HepG2 (cell line): ENCODE measurements at regions not wholly inside any gene's neighbourhood (a gene's known extent, or its start where the extent isn't known, plus 50 kb on each side); places are given as distances from the start of the nearest gene placed in this dataset.

Experiments
- ATAC-seq: fragments of 200-7000 bp; cut with Tn5 transposase; 3 replicates; pipeline ENCODE4 v1.9.1; 2020; ENCODE audit warnings: mild to moderate bottlenecking, moderate library complexity
- BruUV-seq: library from RNA; stranded (reverse); fragments of 400-500 nt; replicated peaks from 2 replicates; lab custom pipeline; 2021; lab: Mats Ljungman, UMichigan
- CTCF ChIA-PET: fragments of 300-600 bp; formaldehyde crosslinking; extraction: SDS; loops from one replicate; lab custom pipeline; 2021; ENCODE audit warnings: low total read pairs, inconsistent platforms, low intra/inter-chr PET ratio; lab: Yijun Ruan, JAX
- POLR2A ChIA-PET: fragments of 350-600 bp; sonication (Branson Sonifier 250); formaldehyde crosslinking; loops from one replicate; lab custom pipeline; 2020; ENCODE audit warnings: antibody characterized with exemption, inconsistent platforms; lab: Yijun Ruan, JAX
- DNase-seq: peaks from one replicate; pipeline ENCODE4 v3.0.0-alpha.2; 2015; ENCODE audit warnings: low spot score
- FAIRE-seq: peaks from 3 replicates; lab custom pipeline; 2011; peaks lifted over from hg19 to GRCh38; lab: Jason Lieb, UNC
- H2AFZ ChIP-seq: one replicate; pipeline ENCODE4 v1.6.1; 2011; ENCODE audit warnings: low read length, inconsistent platforms
- H3K27ac ChIP-seq: fragments of 300-600 bp; 3 replicates; pipeline ENCODE4 v1.8.0; 2011; ENCODE audit warnings: mixed run types, mild to moderate bottlenecking, mixed read lengths, low read length, inconsistent platforms; ENCODE audit not compliant: insufficient read depth; ENCODE audit errors: extremely low read length
- H3K27me3 ChIP-seq, 2 experiments: fragments of 200-600 bp in 1 of 2; 2 replicates in 1 of 2; 3 replicates in 1 of 2; pipeline versions ENCODE4 v1.6.0 to v1.8.0; 2011; ENCODE audit warnings: low read length in 2 of 2, mild to moderate bottlenecking in 2 of 2, moderate library complexity in 2 of 2, inconsistent platforms in 1 of 2; ENCODE audit not compliant: insufficient read depth in 2 of 2, control insufficient read depth in 1 of 2
- H3K36me3 ChIP-seq, 2 experiments: fragments of 200-600 bp in 1 of 2; replicated peaks in 1 of 2; 2 replicates in 1 of 2; 3 replicates in 1 of 2; pipeline versions ENCODE4 v1.5.1 to v1.8.0; 2011; ENCODE audit warnings: low read length in 2 of 2, inconsistent platforms in 1 of 2; ENCODE audit not compliant: insufficient read depth in 2 of 2, control insufficient read depth in 1 of 2
- H3K4me1 ChIP-seq: 2 replicates; pipeline ENCODE4 v1.5.1; 2012; ENCODE audit warnings: low read length, inconsistent platforms; ENCODE audit not compliant: insufficient read depth
- H3K4me2 ChIP-seq: 2 replicates; pipeline ENCODE4 v1.6.0; 2011; ENCODE audit warnings: low read depth, low read length, inconsistent platforms
- H3K4me3 ChIP-seq, 3 experiments: fragments of 200-600 bp in 1 of 3; sonication (generic), shearing (Covaris generic) in 1 of 3; replicated peaks in 1 of 3; 2 replicates each; pipeline ENCODE4 v1.5.1; 2011 to 2016; ENCODE audit warnings: low read length in 3 of 3, inconsistent platforms in 2 of 3, low read depth in 2 of 3, mild to moderate bottlenecking in 2 of 3, control low read depth in 1 of 3, mixed read lengths in 1 of 3; ENCODE audit not compliant: insufficient read depth in 1 of 3
- H3K79me2 ChIP-seq: one replicate; pipeline ENCODE4 v1.6.1; 2011; ENCODE audit warnings: low read length, inconsistent platforms; ENCODE audit not compliant: insufficient read depth
- H3K9ac ChIP-seq: 2 replicates; pipeline ENCODE4 v1.6.0; 2011; ENCODE audit warnings: mild to moderate bottlenecking, low read depth, low read length, inconsistent platforms; ENCODE audit not compliant: insufficient read depth
- H3K9me3 ChIP-seq: 2 replicates; pipeline ENCODE4 v1.5.1; 2012; ENCODE audit warnings: mild to moderate bottlenecking, low read length
- H4K20me1 ChIP-seq: 2 replicates; pipeline ENCODE4 v1.6.0; 2011; ENCODE audit warnings: inconsistent platforms, mild to moderate bottlenecking, low read length, moderate library complexity; ENCODE audit not compliant: insufficient read depth
- AHDC1 ChIP-seq: sonication (generic); formaldehyde crosslinking; IDR thresholded peaks from 2 replicates; pipeline ENCODE4 v1.5.1; 2020; ENCODE audit warnings: mild to moderate bottlenecking, missing genetic modification reagents, borderline replicate concordance
- DNMT1 ChIP-seq: sonication (generic); formaldehyde crosslinking; IDR thresholded peaks from 2 replicates; pipeline ENCODE4 v1.5.1; 2020; ENCODE audit warnings: mild to moderate bottlenecking, missing genetic modification reagents
- GTF3A ChIP-seq: sonication (generic); formaldehyde crosslinking; conservative IDR thresholded peaks from 2 replicates; pipeline ENCODE4 v1.4.0; 2020; ENCODE audit warnings: mild to moderate bottlenecking, missing genetic modification reagents
- MTA3 ChIP-seq: sonication (generic); formaldehyde crosslinking; IDR thresholded peaks from 2 replicates; pipeline ENCODE4 v1.4.0; 2020; ENCODE audit warnings: missing genetic modification reagents
- ZFP36 ChIP-seq: fragments of 150-350 bp; IDR thresholded peaks from 2 replicates; pipeline ENCODE4 v1.6.1; 2018; ENCODE audit warnings: borderline replicate concordance, low read length, low read depth; ENCODE audit not compliant: partially characterized antibody
- ZNF180 ChIP-seq: sonication (generic); formaldehyde crosslinking; IDR thresholded peaks from 2 replicates; pipeline ENCODE4 v1.4.0; 2020; ENCODE audit warnings: low read depth, missing genetic modification reagents, borderline replicate concordance
- ZNF281 ChIP-seq: sonication (generic); formaldehyde crosslinking; IDR thresholded peaks from 2 replicates; pipeline ENCODE4 v1.4.0; 2020; ENCODE audit warnings: missing genetic modification reagents, borderline replicate concordance
- ZNF577 ChIP-seq: sonication (generic); formaldehyde crosslinking; IDR thresholded peaks from 2 replicates; pipeline ENCODE4 v1.4.0; 2020; ENCODE audit warnings: mild to moderate bottlenecking, low read depth, missing genetic modification reagents, borderline replicate concordance
- WGBS: methylation state at CpG from one replicate; pipeline ENCODE4 v1.1.6; 2017; ENCODE audit warnings: low lambda C conversion rate; 5-methylcytosine and 5-hydroxymethylcytosine counted together
- in situ Hi-C: cut with HindIII; loops from 2 replicates; pipeline ENCODE4 v1.10.0; 2017; ENCODE audit warnings: low pct_unique_long_range_greater_than_20kb; ENCODE audit not compliant: extremely low pct_ligation_motif_present
- intact Hi-C: fragments of 100-400 bp; cut with micrococcal nuclease; formaldehyde crosslinking; loops from one replicate; pipeline ENCODE4 v1.10.0; 2022; ENCODE audit not compliant: unreplicated experiment

- no peak overlapping the region for H3K27ac ChIP-seq
- WGBS, result 23% methylated on average over 3 of the region's 3 CpGs
- no peak overlapping the region for H3K4me3 ChIP-seq
- in situ Hi-C loops, result no loop called here
- no peaks in the 10 kb centered on the region for H3K9me3 ChIP-seq
- no peak for FAIRE-seq
- no peak for TF ChIP-seq ZNF281 (CRISPR knock-in tag)
- no peak for TF ChIP-seq ZNF577 (CRISPR knock-in tag)
- H3K27me3 ChIP-seq, result no peaks in the 10 kb centered on the region
- no peaks in the 10 kb centered on the region for H3K79me2 ChIP-seq
- no peak for ATAC-seq
- ChIA-PET CTCF (no interaction called here), POLR2A (no interaction called here)
- BruUV-seq, result no TSS peak
- H3K36me3 ChIP-seq, result no peaks in the 10 kb centered on the region
- H3K9ac ChIP-seq, result no peak overlapping the region
- intact Hi-C loops, result no loop called here
- H3K4me1 ChIP-seq, result no peaks in the 10 kb centered on the region
- H3K4me2 ChIP-seq, result no peak overlapping the region
- no peaks in the 10 kb centered on the region for H4K20me1 ChIP-seq
- H2AFZ ChIP-seq, result no peak overlapping the region
- DNase-seq, result no peak
These were observed 986.9 kb upstream of the ARRDC3 start for GRCh38 chr5:92370032-92370431.

- H4K20me1 ChIP-seq, result no peaks in the 10 kb centered on the region
- no peak for DNase-seq
- no peak overlapping the region for H2AFZ ChIP-seq
- in situ Hi-C loops, result no loop called here
- no peak overlapping the region for H3K4me3 ChIP-seq
- no peaks in the 10 kb centered on the region for H3K4me1 ChIP-seq
- FAIRE-seq, result no peak
- no peaks in the 10 kb centered on the region for H3K27me3 ChIP-seq
- CTCF ChIA-PET, result no interaction called here
- no peaks in the 10 kb centered on the region for H3K9me3 ChIP-seq
- H3K36me3 ChIP-seq, result no peaks in the 10 kb centered on the region
- TF ChIP-seq ZFP36, result no peak
- no peak for TF ChIP-seq AHDC1 (CRISPR knock-in tag)
- TF ChIP-seq DNMT1 (CRISPR knock-in tag), result no peak
- no peak for TF ChIP-seq ZNF180 (CRISPR knock-in tag)
- no peak for TF ChIP-seq GTF3A (CRISPR knock-in tag)
- TF ChIP-seq MTA3 (CRISPR knock-in tag), result no peak
- TF ChIP-seq, all 625 proteins: peak for 0
- intact Hi-C loops, result no loop called here
- 67% methylated on average over 1 of the region's 1 CpG for WGBS
- H3K79me2 ChIP-seq, result no peaks in the 10 kb centered on the region
- POLR2A ChIA-PET, result no interaction called here
- no peak overlapping the region for H3K9ac ChIP-seq
- no peak overlapping the region for H3K4me2 ChIP-seq
- H3K27ac ChIP-seq, result no peak overlapping the region
- no TSS peak for BruUV-seq
- no peak for ATAC-seq
These were observed 986.5 kb upstream of the ARRDC3 start for GRCh38 chr5:92369587-92369986.
